HL-60 (cell line): ENCODE measurements at regions not wholly inside any gene's neighbourhood (a gene's known extent, or its start where the extent isn't known, plus 50 kb on each side); places are given as distances from the start of the nearest gene placed in this dataset.

ENCODE experiments used
- POLR2AphosphoS5 ChIP-seq: IDR thresholded peaks from 2 replicates; pipeline ENCODE4 v1.6.1; 2012; ENCODE audit warnings: low read depth
- SPI1 ChIP-seq: IDR thresholded peaks from 2 replicates; pipeline ENCODE4 v1.6.1; 2012; ENCODE audit warnings: low read depth, mild to moderate bottlenecking, borderline replicate concordance
- TF ChIP-seq, protein P1 (sequence below): IDR thresholded peaks from one replicate; pipeline ENCODE4 v1.5.1; 2011; ENCODE audit warnings: low read length, control low read depth, inconsistent platforms; ENCODE audit not compliant: insufficient read depth

DNA sequence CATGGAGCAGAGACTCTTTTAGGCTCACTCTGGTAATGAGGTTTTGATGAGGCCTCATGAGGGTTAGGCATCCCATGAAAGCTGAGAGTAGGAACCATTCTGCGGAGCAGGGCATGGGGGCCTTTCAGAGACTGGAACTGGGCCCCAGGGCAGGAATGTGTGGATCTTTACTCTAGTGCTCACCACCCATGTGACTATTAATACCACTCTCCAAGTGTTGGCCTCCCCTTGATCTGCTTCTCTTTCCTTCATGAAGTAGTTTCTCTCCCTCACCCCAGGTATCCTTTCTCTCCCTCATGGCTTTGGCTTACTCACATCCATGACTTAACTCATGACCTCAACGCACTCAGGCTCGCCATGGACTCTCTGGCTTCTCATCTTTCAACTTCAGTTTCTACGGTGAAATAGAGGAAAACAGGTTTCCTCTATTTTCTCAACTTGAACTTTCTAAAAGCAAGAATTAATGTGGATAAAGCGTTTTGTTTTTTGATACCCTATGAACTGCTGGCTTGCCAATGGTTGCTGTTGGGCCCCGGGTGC is 50.5 kb upstream of the GADD45A start:
- no peak for TF ChIP-seq SPI1
- TF ChIP-seq, protein P1, sequence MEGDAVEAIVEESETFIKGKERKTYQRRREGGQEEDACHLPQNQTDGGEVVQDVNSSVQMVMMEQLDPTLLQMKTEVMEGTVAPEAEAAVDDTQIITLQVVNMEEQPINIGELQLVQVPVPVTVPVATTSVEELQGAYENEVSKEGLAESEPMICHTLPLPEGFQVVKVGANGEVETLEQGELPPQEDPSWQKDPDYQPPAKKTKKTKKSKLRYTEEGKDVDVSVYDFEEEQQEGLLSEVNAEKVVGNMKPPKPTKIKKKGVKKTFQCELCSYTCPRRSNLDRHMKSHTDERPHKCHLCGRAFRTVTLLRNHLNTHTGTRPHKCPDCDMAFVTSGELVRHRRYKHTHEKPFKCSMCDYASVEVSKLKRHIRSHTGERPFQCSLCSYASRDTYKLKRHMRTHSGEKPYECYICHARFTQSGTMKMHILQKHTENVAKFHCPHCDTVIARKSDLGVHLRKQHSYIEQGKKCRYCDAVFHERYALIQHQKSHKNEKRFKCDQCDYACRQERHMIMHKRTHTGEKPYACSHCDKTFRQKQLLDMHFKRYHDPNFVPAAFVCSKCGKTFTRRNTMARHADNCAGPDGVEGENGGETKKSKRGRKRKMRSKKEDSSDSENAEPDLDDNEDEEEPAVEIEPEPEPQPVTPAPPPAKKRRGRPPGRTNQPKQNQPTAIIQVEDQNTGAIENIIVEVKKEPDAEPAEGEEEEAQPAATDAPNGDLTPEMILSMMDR, result no peak
- no peak for TF ChIP-seq POLR2AphosphoS5
